Fibroblast of skin of left quadriceps (primary cell): ENCODE measurements at regions not wholly inside any gene's neighbourhood (a gene's known extent, or its start where the extent isn't known, plus 50 kb on each side); places are given as distances from the start of the nearest gene placed in this dataset.

Experiments
- DNase-seq, 2 experiments: peaks; one replicate each; pipeline ENCODE4 v3.0.0-alpha.2; 2013; ENCODE audit warnings: low read depth in 2 of 2

GRCh38 chr1:226816576-226816975, 53.8 kb upstream of the PSEN2 start:
- peak; percentile 61 to 65 for DNase-seq

GRCh38 chr1:226814751-226815537, 55.5 kb upstream of the PSEN2 start:
- DNase-seq: peak in 1 of 2 experiments; percentile 12

- DNase-seq: no peak
Observed at GRCh38 chr1:226813671-226814591, 56.5 kb upstream of the PSEN2 start.

- DNase-seq: no peak
Observed at GRCh38 chr1:226810681-226811080, 59.7 kb upstream of the PSEN2 start.

- DNase-seq: no peak
Observed at GRCh38 chr1:226809785-226810571, 60.4 kb upstream of the PSEN2 start.

GRCh38 chr1:226808501-226808900, 61.9 kb upstream of the PSEN2 start:
- DNase-seq: no peak

- DNase-seq: no peak
Observed at GRCh38 chr1:226806988-226807387, 63.4 kb upstream of the PSEN2 start.

- DNase-seq: no peak
Observed at GRCh38 chr1:226804907-226805759, 65.3 kb upstream of the PSEN2 start.

- no peak for DNase-seq
Observed at GRCh38 chr1:226800763-226801380, 61.8 kb upstream of the ITPKB start.

- no peak for DNase-seq
Observed at GRCh38 chr1:226799634-226800281, 60.7 kb upstream of the ITPKB start.

GRCh38 chr1:226798427-226799411, 59.6 kb upstream of the ITPKB start:
- no peak for DNase-seq

- no peak for DNase-seq
Observed at GRCh38 chr1:226797151-226797550, 58.1 kb upstream of the ITPKB start.

GRCh38 chr1:226793620-226794276, 54.7 kb upstream of the ITPKB start:
- DNase-seq: no peak

GRCh38 chr1:226792368-226792767, 53.3 kb upstream of the ITPKB start:
- DNase-seq: no peak

GRCh38 chr1:226790545-226791181, 51.6 kb upstream of the ITPKB start:
- no peak for DNase-seq

GRCh38 chr1:226788965-226789364, 49.9 kb upstream of the ITPKB start:
- DNase-seq: no peak
